Frontal cortex (tissue), 3 donors: ENCODE measurements at regions not wholly inside any gene's neighbourhood (a gene's known extent, or its start where the extent isn't known, plus 50 kb on each side); places are given as distances from the start of the nearest gene placed in this dataset.
A peak's percentile ranks its signal among the peaks of the same experiment; 100 is the strongest.

Experiments used
- DNase-seq, 2 donors: peaks; one replicate each; pipeline ENCODE4 v3.0.0; 2012; ENCODE audit warnings: low spot score in 2 of 2
- FAIRE-seq: peaks from 2 replicates; lab custom pipeline; 2012; peaks lifted over from hg19 to GRCh38; lab: Jason Lieb, UNC
- donor health status: control.
- donor health status: control.
- donor health status: control.

DNA sequence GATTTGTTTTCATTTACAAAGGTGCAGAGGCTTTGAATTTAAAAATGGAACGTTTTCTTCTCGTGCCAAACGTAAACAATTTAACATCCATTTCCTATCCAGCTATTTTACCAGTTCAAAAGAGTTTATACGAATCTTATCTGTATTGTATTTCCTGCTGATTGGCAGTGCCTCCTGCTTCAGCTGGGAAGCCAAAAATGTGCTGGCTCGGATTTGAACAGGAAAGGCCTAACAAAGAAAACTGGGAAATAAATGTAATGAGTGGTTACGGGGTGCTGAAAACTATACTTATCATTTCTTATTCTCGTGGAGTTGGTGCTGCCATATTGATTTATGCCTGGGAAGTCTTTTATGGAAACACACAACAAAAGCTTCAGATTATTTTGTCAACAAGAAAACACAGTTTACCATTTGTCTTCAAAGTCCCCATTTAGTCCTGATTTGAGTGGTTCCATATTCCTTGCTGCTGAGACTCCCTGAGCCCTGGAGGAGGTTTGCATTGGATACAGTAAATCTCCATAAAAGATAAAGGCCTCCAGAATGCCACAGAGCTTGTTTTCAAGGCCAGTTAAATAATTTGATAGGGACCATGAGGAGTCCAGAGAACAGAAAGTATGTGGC, 507.4 kb downstream of the RASEF start:
- FAIRE-seq, result no peak
- DNase-seq, result no peak

DNA sequence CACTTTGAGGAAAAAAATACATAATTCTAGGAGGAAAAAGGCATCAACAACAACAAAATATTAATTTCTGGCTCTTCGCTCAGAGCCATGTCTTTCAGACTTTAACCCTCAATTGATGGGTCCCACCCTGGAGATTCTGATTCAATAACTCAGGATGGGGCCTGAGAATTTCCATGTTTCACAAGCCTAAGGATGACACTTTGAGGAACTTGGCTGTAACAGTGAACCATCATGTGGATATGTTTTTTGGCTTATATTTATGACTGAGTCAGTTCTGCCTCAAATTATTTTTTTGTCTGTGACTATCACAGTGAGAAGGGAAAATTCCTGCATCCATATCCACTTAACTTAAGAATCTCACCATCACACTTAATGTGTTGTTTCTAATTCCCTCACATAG, 504.6 kb downstream of the RASEF start:
- FAIRE-seq, result no peak
- DNase-seq, result no peak

- no peak for FAIRE-seq
- no peak for DNase-seq
Observed at GRCh38 chr9:82558855-82559630, 503.9 kb downstream of the RASEF start.

DNA sequence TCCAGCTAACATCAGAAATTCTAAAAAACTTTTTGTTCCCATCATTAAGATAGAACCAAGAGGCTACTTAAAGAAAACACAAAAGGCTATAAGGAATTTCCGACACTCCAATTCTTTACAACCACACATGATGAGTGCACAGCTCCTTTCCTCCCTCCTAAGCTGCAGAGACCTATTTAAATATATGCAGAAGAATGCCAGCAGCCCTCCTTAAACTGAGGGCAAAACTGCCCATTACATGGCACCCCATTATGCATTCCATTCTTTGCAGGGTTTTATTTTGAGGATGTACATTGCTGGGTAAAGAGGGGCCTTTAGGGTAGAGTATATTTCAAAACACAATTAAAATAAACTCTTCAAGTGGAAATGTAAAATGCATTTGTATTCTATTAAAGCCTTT, 502.9 kb downstream of the RASEF start:
- DNase-seq (no peak), FAIRE-seq (no peak)

DNA sequence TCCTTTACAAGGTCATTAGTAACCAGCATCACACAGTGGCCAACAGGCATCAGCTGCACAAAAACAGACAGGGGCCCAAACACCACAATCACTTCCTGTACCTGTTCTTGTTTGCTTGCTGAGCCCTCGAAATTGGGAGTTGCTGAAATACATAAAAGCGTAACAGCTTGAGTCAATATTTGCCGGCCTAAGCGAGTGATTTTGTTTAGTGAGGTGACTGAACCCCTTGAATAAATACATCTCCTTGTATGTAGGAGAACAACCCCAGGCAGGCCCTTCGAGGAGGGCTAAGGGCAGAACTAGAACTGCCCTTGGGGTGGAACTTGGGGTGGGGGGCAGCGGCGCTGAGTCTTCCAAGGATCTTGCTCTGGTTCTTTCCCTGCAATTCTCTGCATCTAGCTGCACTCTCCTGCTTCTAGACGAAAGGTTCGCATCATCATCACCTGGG, 502.5 kb downstream of the RASEF start:
- DNase-seq (no peak), FAIRE-seq (no peak)

- DNase-seq (no peak), FAIRE-seq (no peak)
Observed at GRCh38 chr9:82563094-82563493, 499.8 kb downstream of the RASEF start.

- DNase-seq (no peak), FAIRE-seq (no peak)
Observed at GRCh38 chr9:82563841-82564240, 499.1 kb downstream of the RASEF start.

DNA sequence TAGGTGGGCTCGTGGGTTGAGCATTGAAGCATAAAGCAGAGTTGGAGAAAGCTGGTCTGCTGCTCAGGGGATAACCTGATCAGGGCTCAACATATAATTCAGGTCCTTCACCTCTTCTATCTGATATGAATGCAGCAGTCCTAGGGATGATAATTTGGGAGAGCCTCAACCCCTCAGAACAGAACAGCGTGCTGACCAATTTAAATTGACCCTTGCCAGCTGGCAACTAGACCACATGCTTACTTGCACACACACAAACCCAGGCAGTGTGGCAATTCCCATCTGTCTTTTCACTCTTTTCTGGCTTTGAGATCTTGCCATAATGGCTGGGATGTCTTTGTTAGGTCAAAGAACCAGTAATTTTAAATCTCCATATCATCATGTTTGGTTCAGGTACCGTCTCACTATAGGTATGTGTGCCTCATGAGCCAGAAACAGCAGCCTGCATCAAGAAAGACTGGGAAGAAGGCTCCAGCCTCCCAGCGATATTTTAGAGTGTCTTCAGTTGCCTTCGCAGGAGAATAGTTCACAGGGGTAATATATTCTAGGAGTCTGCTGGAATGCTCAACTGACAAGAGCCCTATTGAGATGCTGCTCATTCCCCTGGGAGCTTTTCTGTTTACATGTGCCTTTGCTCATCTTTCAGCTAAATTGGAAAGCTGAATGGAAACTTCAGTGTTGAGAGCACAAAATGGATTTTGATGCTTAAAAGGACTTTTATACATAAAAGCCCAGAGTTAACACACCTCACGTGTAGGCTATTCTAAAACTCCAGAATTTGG, 497.6 kb downstream of the RASEF start:
- FAIRE-seq (no peak), DNase-seq (peak in 1 of 2 donors; percentile 3)

GRCh38 chr9:82567953-82568352, 495.0 kb downstream of the RASEF start:
- FAIRE-seq (no peak), DNase-seq (no peak)

DNA sequence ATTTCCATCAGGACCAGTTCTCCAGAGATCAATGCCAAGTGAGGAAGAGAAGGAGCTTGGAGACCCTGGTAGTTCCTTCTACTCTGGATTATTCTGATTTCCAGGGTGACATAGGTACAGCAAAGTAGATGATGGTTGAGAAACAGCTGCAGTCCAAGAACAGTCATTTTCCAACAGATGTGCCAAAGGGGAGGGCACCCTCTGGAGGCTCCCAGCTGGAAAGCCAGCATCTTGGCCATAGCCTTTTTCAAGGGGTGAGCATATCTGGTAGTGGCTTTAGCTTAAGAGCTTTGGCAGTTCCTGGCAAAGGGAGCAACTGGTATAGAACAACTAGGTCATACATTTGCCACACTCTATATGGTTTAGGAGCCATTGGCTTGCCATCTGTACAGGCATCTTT, 492.7 kb downstream of the RASEF start:
- no peak for FAIRE-seq
- DNase-seq, result no peak

- no peak for FAIRE-seq
Observed at GRCh38 chr9:82571540-82571939, 491.4 kb downstream of the RASEF start.

GRCh38 chr9:82572146-82572545, 490.8 kb downstream of the RASEF start:
- FAIRE-seq (no peak), DNase-seq (no peak)

More at GRCh38 chr9:82571540-82571939, 491.4 kb downstream of the RASEF start:
- DNase-seq, result no peak

DNA sequence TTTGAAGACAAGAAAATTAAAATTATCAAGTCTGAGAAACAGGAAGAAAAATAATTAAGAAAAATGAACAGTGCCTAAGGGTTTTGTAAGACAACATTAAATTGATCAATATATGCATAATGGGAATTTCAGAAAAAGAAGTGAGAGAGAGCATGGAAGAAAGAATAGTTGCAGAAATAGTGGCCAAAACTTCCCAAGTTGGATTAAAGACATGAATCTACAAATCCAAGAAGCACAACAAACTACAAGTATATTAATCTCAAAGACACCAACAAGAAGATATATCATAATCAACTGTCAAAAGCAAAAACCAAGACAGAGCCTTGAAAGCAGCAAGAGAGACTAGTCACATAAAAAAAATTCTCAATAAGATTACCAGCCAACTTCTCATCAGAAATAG, 488.0 kb downstream of the RASEF start:
- DNase-seq (no peak), FAIRE-seq (no peak)

- FAIRE-seq (no peak), DNase-seq (no peak)
Observed at GRCh38 chr9:82580921-82581320, 482.0 kb downstream of the RASEF start.

DNA sequence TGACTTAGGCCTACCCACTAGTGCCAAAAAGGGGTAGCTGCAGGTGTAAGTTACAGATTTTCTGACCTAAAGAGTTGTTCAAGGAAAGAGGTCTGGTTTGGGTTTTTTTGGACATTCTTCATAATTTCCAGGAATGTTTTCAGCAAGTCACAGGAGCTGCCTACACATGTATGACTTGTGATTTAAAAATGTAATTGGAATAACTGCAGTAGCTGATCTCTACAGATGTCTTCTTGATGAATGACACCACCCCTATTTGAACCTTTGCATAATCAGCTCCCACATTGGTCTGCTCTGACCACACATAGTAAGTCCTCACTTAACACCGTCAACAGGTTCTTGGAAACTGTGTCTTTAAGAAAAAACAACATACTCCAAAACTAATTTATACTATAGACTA, 481.4 kb downstream of the RASEF start:
- FAIRE-seq (no peak), DNase-seq (no peak)

GRCh38 chr9:82581935-82582334, 481.0 kb downstream of the RASEF start:
- no peak for FAIRE-seq

GRCh38 chr9:82582693-82583092, 480.2 kb downstream of the RASEF start:
- no peak for DNase-seq
- FAIRE-seq, result no peak

More at GRCh38 chr9:82581935-82582334, 481.0 kb downstream of the RASEF start:
- no peak for DNase-seq

- FAIRE-seq (no peak), DNase-seq (no peak)
Observed at GRCh38 chr9:82583524-82583923, 479.4 kb downstream of the RASEF start.

DNA sequence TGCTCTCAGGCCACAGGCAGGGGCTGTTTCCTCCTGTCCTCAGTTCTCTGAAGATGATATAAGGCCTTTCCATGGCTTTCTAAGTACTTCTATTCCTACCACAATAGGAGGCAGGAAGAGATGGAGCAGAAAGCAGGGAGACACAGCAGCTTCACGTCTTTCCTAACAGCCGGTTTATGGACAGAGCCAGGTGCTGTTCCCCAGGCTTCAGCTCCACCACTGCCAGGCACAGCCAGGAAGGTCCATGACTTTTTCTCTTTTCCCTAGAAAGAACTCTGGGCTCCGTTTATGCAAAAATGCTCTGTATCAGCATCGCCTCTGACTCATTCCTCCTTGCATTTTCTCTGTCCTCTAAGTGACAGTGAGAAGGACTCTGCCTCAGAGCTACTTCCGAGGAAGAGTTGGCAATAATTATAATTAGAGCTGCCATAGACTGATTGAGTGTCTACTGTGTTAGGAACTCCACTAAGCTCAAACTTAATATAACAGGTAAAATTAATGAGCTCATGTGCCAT, 478.5 kb downstream of the RASEF start:
- FAIRE-seq (no peak), DNase-seq (no peak)

DNA sequence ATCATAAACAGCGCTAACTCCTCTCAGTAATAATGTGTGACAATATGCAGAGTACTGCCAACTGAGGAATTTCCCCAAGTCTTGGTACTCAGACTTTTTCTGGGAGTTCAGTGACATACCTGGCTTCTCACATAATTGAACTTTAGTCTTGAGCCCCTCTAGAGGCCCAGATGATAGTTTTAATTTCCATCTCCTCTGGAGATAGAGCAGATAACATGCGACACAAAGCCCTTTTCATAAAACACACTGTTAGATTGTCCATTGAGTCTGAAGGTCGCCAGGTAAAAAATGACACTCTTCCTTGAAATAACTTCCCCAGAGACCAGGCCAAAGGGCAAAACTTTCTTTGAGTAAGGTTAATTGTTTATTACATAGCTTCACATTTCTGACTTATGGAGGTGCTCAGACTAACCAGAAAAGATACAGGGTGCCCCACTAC, 476.0 kb downstream of the RASEF start:
- FAIRE-seq, result no peak
- no peak for DNase-seq
